Thyroid gland (tissue), 4 donors: ENCODE measurements at regions not wholly inside any gene's neighbourhood (a gene's known extent, or its start where the extent isn't known, plus 50 kb on each side); places are given as distances from the start of the nearest gene placed in this dataset.

Source experiments
- DNase-seq, 2 donors: peaks; one replicate each; pipeline ENCODE4 v3.0.0-alpha.2; 2019
- H3K27ac ChIP-seq, 3 donors: fragments of 200-600 bp; sonication (generic); 1 replicate in 2 of 3; 2 replicates in 1 of 3; pipeline ENCODE4 v1.5.1; 2016 to 2019; ENCODE audit warnings: mild to moderate bottlenecking in 1 of 3, moderate library complexity in 1 of 3
- H3K27me3 ChIP-seq: fragments of 200-600 bp; sonication (generic); one replicate; pipeline ENCODE4 v1.5.1; 2019
- H3K36me3 ChIP-seq, 2 donors: fragments of 200-600 bp; sonication (generic); one replicate each; pipeline ENCODE4 v1.5.1; 2016 to 2019
- H3K4me1 ChIP-seq, 2 donors: fragments of 200-600 bp; sonication (generic); one replicate each; pipeline ENCODE4 v1.5.1; 2017 to 2019
- H3K4me3 ChIP-seq, 3 donors: fragments of 200-600 bp; sonication (generic); replicated peaks in 1 of 3; 1 replicate in 2 of 3; 2 replicates in 1 of 3; pipeline ENCODE4 v1.5.1; 2016; ENCODE audit warnings: mild to moderate bottlenecking in 1 of 3
- H3K9me3 ChIP-seq: fragments of 200-600 bp; sonication (generic); one replicate; pipeline ENCODE4 v1.5.1; 2017
- POLR2A ChIP-seq, 2 donors: fragments of 450-650 bp; IDR thresholded peaks; one replicate each; pipeline ENCODE4 v1.6.1; 2017; ENCODE audit warnings: antibody characterized with exemption in 2 of 2, mild to moderate bottlenecking in 2 of 2, moderate library complexity in 1 of 2
- WGBS, 2 donors: methylation state at CpG; one replicate each; pipeline ENCODE4 v1.1.5; 2017; 5-methylcytosine and 5-hydroxymethylcytosine counted together
- intact Hi-C: fragments of 100-400 bp; cut with DNase I; formaldehyde crosslinking; loops from one replicate; pipeline ENCODE4 v1.15.1; 2023
- TF ChIP-seq, protein P1 (sequence below), 6 experiments: fragments of 200-600 bp in 3 of 6; fragments of 450-650 bp in 3 of 6; sonication (generic) in 3 of 6; IDR thresholded peaks; one replicate each; pipeline ENCODE4 v1.5.1; 2016 to 2019; ENCODE audit warnings: antibody characterized with exemption in 6 of 6, mild to moderate bottlenecking in 2 of 6, inconsistent platforms in 1 of 6, moderate library complexity in 1 of 6

DNA sequence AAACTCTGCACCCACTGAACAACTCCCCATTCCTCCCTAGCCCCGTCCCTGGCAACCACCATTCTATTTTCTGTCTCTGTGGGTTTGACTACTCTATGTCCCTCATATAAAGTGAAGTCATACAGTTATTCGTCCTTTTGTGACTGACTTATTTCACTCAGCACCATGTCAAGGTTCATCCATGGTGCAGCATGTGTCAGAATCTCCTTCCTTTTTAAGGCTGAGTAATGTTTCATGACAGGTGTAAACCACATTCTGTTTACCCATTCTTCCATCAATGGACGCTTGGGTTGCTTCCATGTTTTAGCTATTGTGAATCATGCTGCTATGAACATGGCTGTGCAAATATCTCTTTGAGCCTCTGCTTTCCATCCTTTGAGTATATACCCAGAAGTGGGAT is 192.3 kb upstream of the NSMCE3 start:
- TF ChIP-seq, protein P1, sequence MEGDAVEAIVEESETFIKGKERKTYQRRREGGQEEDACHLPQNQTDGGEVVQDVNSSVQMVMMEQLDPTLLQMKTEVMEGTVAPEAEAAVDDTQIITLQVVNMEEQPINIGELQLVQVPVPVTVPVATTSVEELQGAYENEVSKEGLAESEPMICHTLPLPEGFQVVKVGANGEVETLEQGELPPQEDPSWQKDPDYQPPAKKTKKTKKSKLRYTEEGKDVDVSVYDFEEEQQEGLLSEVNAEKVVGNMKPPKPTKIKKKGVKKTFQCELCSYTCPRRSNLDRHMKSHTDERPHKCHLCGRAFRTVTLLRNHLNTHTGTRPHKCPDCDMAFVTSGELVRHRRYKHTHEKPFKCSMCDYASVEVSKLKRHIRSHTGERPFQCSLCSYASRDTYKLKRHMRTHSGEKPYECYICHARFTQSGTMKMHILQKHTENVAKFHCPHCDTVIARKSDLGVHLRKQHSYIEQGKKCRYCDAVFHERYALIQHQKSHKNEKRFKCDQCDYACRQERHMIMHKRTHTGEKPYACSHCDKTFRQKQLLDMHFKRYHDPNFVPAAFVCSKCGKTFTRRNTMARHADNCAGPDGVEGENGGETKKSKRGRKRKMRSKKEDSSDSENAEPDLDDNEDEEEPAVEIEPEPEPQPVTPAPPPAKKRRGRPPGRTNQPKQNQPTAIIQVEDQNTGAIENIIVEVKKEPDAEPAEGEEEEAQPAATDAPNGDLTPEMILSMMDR (IDR thresholded peaks at IDR 0.05): no peak
- H3K27ac ChIP-seq: no peak overlapping the region
- no peaks in the 10 kb centered on the region for H3K27me3 ChIP-seq
- intact Hi-C loops: no loop called here
- no peaks in the 10 kb centered on the region for H3K36me3 ChIP-seq
- H3K9me3 ChIP-seq: no peaks in the 10 kb centered on the region
- H3K4me1 ChIP-seq: no peaks in the 10 kb centered on the region
- DNase-seq: no peak
- 61 to 78% methylated on average over 3 of the region's 3 CpGs for WGBS, 2 donors
- H3K4me3 ChIP-seq: no peak overlapping the region

DNA sequence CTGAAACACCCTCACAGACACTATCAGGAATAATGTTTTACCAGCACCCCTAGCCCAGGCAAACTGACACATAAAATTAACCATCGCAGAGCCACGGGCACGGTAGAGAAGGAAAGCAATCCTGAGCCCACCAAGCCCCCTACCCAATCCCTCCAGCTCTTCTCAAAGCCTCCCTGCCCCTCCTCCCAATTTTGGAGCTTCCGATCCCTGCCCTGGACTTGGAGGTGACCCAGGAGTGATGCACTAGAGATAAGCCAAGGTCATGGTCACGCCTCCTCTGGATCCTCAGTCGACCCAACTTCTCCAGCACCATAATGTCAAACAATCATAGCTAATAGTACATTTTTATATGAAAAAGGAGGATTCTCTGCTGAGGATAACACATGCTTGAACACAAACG is 188.7 kb upstream of the NSMCE3 start:
- H3K4me3 ChIP-seq: no peak overlapping the region
- H3K9me3 ChIP-seq: no peaks in the 10 kb centered on the region
- no peak overlapping the region for H3K27ac ChIP-seq
- intact Hi-C loops: no loop called here
- no peaks in the 10 kb centered on the region for H3K27me3 ChIP-seq
- no peaks in the 10 kb centered on the region for H3K4me1 ChIP-seq
- WGBS, 2 donors: 86 to 91% methylated on average over 7 of the region's 7 CpGs
- H3K36me3 ChIP-seq: no peaks in the 10 kb centered on the region
- no peak for DNase-seq
- TF ChIP-seq POLR2A (IDR thresholded peaks at IDR 0.05): no peak
- TF ChIP-seq, protein P1 (IDR thresholded peaks at IDR 0.05): no peak

DNA sequence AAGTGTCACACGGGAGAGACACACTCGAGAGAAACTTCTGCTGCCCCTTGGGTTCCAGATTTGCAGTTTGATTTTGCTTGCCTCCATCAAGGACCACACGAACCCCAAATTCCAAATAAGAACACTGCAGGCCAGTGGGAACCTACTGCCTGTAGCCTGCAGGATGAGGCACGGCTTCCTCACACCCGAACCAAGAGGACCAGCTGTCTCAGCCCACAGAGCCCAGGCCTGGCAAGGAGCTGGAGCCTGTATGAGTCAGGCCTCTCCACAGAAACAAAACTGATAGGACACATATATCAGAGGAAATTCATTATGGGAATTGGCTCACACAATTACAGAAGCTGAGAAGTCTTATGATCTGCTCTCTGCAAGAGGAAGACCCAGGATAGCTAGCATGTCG is 188.1 kb upstream of the NSMCE3 start:
- H3K27me3 ChIP-seq: no peaks in the 10 kb centered on the region
- no peak overlapping the region for H3K4me3 ChIP-seq
- no peaks in the 10 kb centered on the region for H3K36me3 ChIP-seq
- no peak overlapping the region for H3K27ac ChIP-seq
- intact Hi-C loops: no loop called here
- no peaks in the 10 kb centered on the region for H3K9me3 ChIP-seq
- TF ChIP-seq, protein P1 (IDR thresholded peaks at IDR 0.05): no peak
- no peak for TF ChIP-seq POLR2A (IDR thresholded peaks at IDR 0.05)
- H3K4me1 ChIP-seq: no peaks in the 10 kb centered on the region
- WGBS, 2 donors: 88 to 97% methylated on average over 6 of the region's 6 CpGs
- no peak for DNase-seq

DNA sequence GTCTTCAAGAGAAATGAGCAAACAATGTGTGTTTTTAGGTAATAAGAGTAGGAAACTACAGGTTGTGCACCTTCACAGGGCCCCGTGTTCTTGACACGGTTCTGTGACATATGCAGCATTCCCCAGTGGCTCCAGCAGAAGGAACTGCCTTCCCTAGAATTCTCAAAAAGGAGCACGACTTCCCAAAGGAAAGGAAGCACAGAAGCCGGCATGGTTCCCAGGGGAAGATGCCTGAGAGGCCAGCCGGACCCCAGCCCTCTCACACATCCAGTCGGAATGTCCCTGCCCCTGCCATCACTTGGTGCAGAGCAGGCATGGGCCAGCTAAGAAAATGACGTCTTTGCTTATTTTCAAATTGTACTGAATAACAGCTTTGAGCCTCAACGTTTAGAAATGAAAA is 187.3 kb upstream of the NSMCE3 start:
- Histone ChIP-seq H3K9me3 (no peaks in the 10 kb centered on the region), H3K4me3 (no peak overlapping the region), H3K36me3 (no peaks in the 10 kb centered on the region), H3K27ac (no peak overlapping the region), H3K4me1 (no peaks in the 10 kb centered on the region), H3K27me3 (no peaks in the 10 kb centered on the region)
- intact Hi-C loops: no loop called here
- TF ChIP-seq, protein P1 (IDR thresholded peaks at IDR 0.05): no peak
- TF ChIP-seq POLR2A (IDR thresholded peaks at IDR 0.05): no peak
- no peak for DNase-seq
- WGBS, 2 donors: 78 to 89% methylated on average over 8 of the region's 8 CpGs

DNA sequence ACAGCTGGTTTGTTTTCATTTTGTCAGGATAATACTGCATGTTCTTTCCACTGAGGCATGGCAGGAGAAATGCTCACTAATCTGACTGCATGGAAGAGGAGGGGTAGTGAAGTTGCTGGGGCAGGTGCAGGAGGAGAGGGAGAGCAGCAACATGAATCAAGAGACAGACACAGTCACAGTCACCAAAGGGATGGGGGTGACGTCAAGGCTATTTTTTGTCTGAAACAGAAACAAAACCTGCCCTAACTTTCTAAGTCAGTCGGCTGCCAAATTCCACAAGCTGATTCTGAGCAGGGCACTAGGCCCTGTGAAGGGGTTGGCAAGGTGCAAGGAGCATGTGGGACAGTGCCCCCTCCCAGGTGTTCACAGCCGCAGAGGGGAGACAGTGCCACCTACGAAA is 186.6 kb upstream of the NSMCE3 start:
- intact Hi-C loops: no loop called here
- H3K9me3 ChIP-seq: no peaks in the 10 kb centered on the region
- DNase-seq: no peak
- WGBS, 2 donors: 84 to 89% methylated on average over 4 of the region's 4 CpGs
- H3K4me3 ChIP-seq: no peak overlapping the region
- no peak for TF ChIP-seq POLR2A (IDR thresholded peaks at IDR 0.05)
- TF ChIP-seq, protein P1 (IDR thresholded peaks at IDR 0.05): no peak
- no peaks in the 10 kb centered on the region for H3K36me3 ChIP-seq
- no peak overlapping the region for H3K27ac ChIP-seq
- H3K4me1 ChIP-seq: no peaks in the 10 kb centered on the region
- no peaks in the 10 kb centered on the region for H3K27me3 ChIP-seq
